Thyroid gland (tissue), 4 donors: ENCODE measurements at regions not wholly inside any gene's neighbourhood (a gene's known extent, or its start where the extent isn't known, plus 50 kb on each side); places are given as distances from the start of the nearest gene placed in this dataset.
"Not testable (repeated sequence)": the region's sequence is repeated elsewhere in the genome, so short reads cannot be mapped to it uniquely, and the experiment has no call there.

ENCODE experiments used
- POLR2A ChIP-seq, 2 donors: fragments of 450-650 bp; IDR thresholded peaks; one replicate each; pipeline ENCODE4 v1.6.1; 2017; ENCODE audit warnings: antibody characterized with exemption in 2 of 2, mild to moderate bottlenecking in 2 of 2, moderate library complexity in 1 of 2
- TF ChIP-seq, protein P1 (sequence below), 6 experiments: fragments of 200-600 bp in 3 of 6; fragments of 450-650 bp in 3 of 6; sonication (generic) in 3 of 6; IDR thresholded peaks; one replicate each; pipeline ENCODE4 v1.5.1; 2016 to 2019; ENCODE audit warnings: antibody characterized with exemption in 6 of 6, mild to moderate bottlenecking in 2 of 6, inconsistent platforms in 1 of 6, moderate library complexity in 1 of 6

DNA sequence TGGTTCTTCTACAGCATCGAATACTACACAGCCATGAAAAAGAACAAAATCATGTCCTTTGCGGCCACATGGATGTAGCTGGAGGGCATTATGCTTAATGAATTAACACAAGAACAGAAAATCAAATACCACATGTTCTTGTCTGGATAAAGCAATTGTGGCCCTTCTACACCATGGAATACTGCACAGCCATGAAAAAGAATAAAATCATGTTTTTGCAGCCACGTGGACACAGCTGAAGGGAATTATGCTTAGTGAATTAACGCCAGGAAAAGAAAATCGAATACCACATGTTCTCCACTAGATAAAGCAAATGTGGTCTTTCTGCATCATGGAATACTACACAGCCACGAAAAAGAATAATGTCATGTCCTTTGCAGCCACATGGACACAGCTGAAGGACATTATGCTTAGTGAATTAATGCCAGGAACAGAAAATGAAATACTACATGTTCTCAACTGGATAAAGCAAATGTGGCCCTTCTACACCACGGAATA, 361.8 kb upstream of the PLGLB2 start:
- TF ChIP-seq POLR2A (IDR thresholded peaks at IDR 0.05), result not testable (repeated sequence)
- TF ChIP-seq, protein P1, sequence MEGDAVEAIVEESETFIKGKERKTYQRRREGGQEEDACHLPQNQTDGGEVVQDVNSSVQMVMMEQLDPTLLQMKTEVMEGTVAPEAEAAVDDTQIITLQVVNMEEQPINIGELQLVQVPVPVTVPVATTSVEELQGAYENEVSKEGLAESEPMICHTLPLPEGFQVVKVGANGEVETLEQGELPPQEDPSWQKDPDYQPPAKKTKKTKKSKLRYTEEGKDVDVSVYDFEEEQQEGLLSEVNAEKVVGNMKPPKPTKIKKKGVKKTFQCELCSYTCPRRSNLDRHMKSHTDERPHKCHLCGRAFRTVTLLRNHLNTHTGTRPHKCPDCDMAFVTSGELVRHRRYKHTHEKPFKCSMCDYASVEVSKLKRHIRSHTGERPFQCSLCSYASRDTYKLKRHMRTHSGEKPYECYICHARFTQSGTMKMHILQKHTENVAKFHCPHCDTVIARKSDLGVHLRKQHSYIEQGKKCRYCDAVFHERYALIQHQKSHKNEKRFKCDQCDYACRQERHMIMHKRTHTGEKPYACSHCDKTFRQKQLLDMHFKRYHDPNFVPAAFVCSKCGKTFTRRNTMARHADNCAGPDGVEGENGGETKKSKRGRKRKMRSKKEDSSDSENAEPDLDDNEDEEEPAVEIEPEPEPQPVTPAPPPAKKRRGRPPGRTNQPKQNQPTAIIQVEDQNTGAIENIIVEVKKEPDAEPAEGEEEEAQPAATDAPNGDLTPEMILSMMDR (IDR thresholded peaks at IDR 0.05), result not testable (repeated sequence)
